Upper lobe of left lung (tissue), 4 donors: ENCODE measurements at regions not wholly inside any gene's neighbourhood (a gene's known extent, or its start where the extent isn't known, plus 50 kb on each side); places are given as distances from the start of the nearest gene placed in this dataset.

ENCODE experiments used
- EP300 ChIP-seq, 4 donors: sonication (generic); formaldehyde crosslinking; IDR thresholded peaks; one replicate each; pipeline ENCODE4 v1.5.1; 2017; ENCODE audit warnings: antibody characterized with exemption in 4 of 4, control low read depth in 2 of 4
- POLR2AphosphoS5 ChIP-seq, 2 donors: sonication (generic); formaldehyde crosslinking; IDR thresholded peaks; one replicate each; pipeline ENCODE4 v1.5.1; 2017; ENCODE audit warnings: antibody characterized with exemption in 2 of 2
- TF ChIP-seq, protein P1 (sequence below), 6 experiments: fragments of 450-650 bp in 4 of 6; fragments of 200-600 bp in 2 of 6; sonication (generic) in 2 of 6; IDR thresholded peaks; one replicate each; pipeline ENCODE4 v1.5.1; 2016 to 2019; ENCODE audit warnings: antibody characterized with exemption in 6 of 6

DNA sequence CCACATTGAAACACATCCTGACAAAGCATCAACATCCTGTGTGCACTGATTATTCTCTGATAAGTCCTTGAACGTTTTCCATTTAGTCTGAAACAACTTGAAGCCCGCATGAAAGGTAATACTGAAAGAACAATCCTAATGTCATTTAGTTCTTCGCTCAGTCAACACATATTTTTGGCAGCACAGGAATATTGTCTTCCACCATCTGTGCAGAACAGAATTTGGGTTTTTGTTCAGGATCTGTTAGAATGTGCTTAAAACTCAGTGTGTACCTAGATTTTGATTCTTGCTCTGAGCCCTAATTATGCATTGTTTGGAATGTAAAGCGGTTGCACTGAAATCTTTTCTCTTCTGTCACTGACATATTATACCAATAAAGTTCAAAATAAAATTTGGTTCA, 1036.6 kb downstream of the CDH11 start:
- TF ChIP-seq, protein P1, sequence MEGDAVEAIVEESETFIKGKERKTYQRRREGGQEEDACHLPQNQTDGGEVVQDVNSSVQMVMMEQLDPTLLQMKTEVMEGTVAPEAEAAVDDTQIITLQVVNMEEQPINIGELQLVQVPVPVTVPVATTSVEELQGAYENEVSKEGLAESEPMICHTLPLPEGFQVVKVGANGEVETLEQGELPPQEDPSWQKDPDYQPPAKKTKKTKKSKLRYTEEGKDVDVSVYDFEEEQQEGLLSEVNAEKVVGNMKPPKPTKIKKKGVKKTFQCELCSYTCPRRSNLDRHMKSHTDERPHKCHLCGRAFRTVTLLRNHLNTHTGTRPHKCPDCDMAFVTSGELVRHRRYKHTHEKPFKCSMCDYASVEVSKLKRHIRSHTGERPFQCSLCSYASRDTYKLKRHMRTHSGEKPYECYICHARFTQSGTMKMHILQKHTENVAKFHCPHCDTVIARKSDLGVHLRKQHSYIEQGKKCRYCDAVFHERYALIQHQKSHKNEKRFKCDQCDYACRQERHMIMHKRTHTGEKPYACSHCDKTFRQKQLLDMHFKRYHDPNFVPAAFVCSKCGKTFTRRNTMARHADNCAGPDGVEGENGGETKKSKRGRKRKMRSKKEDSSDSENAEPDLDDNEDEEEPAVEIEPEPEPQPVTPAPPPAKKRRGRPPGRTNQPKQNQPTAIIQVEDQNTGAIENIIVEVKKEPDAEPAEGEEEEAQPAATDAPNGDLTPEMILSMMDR (IDR thresholded peaks at IDR 0.05) = no peak
- TF ChIP-seq POLR2AphosphoS5 (IDR thresholded peaks at IDR 0.05) (no peak), EP300 (IDR thresholded peaks at IDR 0.05) (no peak)
